Forelimb muscle (tissue), 1 donor: ENCODE measurements at regions not wholly inside any gene's neighbourhood (a gene's known extent, or its start where the extent isn't known, plus 50 kb on each side); places are given as distances from the start of the nearest gene placed in this dataset.
"Not testable (repeated sequence)": the region's sequence is repeated elsewhere in the genome, so short reads cannot be mapped to it uniquely, and the experiment has no call there.

Experiments used
- DNase-seq: peaks from one replicate; pipeline ENCODE4 v3.0.0-alpha.2; 2013; ENCODE audit warnings: low read depth

- DNase-seq = no peak
Observed at GRCh38 chr4:149045731-149046130, 603.5 kb upstream of the NR3C2 start.

DNA sequence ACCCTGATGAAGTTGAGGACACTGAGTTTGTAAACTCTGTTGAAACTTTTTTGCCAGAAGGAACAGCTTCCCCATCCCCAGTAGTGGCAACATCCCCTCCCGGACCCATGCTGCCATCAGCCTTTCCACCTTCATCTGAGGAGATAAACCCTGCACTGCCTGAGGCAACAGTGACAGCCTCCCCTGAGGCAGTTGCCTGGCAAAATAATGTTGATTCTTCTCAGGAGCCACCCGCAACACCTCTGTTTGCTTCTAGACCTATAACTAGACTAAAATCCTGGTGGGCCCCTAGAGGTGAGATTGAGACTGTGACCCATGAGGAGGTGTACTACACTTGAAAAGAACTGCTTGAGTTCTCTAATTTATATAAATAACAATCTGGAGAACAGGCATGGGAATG lies 597.6 kb upstream of the NR3C2 start:
- DNase-seq = not testable (repeated sequence)

- DNase-seq = no peak
Observed at GRCh38 chr4:149031399-149031798, 589.2 kb upstream of the NR3C2 start.

- no peak for DNase-seq
Observed at GRCh38 chr4:149029056-149029651, 586.9 kb upstream of the NR3C2 start.

DNA sequence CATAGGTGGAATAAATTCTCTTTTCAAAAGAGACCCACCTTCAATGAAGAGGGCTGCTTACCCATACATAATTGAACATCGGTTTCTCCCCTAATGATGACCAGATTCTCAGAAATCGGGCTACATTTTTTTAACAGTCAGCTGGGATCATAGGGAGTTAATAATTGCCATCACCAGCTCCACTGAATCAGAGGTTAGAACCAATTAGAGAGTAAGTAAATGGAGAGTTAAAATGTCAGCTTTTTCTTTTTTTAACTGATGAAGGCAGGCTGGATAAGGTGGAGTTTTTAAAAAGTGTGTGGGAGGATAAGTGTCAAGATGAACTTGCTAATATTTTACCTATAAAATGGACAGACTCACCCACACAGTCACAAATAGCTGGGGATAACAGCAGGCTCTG lies 584.5 kb upstream of the NR3C2 start:
- no peak for DNase-seq

GRCh38 chr4:149017002-149017734 lies 575.0 kb upstream of the NR3C2 start:
- DNase-seq = no peak

DNA sequence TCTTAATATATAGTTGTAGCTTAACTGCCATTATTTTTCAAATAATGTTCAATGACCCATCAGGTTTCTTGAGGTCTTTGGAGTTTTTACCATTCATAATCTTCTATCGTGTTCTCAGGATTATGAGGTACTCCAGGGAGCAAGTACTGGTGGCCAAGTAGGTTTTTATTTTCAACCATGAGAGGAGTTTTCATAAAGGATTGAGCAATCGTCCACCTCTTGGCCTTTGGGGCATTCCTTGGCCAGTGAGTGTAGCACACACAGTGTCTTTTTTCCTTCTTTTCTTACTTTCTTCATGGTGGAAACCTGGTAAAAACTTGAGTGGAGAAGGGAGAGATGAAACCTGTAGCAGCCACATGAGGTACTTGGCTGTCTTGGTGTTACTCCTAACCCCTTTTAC lies 567.0 kb upstream of the NR3C2 start:
- DNase-seq = no peak

DNA sequence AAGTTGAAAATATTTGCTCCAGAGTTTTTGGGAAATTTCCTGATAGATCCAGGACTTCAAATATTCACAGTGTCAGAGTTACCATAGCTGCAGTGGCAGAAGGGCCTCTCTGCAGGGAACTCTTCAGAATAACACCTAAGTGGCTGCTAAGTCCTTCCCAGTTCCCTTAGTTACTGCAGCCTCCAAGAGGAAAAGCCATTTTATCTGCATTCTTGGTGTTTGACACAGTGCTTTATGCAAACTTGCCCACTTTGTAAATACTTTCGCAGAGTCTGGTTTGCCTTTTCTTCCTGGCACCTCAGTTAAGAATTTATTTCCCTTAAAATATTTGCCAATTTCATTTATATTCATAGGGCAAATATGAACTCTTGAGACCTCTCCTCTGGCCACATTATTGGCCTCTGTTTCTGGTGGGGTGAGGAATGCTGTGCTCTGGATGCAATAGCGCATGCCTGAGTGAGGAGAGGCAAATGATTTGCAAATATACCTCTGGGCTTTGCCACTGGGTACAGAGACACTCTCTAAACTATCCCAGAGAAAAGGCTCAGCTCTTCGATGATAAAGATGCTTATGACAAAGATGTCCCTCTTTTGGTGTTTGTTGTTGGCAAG lies 566.3 kb upstream of the NR3C2 start:
- no peak for DNase-seq

GRCh38 chr4:149005191-149005590 lies 563.0 kb upstream of the NR3C2 start:
- no peak for DNase-seq

GRCh38 chr4:148999924-149000323 lies 557.7 kb upstream of the NR3C2 start:
- DNase-seq = no peak

DNA sequence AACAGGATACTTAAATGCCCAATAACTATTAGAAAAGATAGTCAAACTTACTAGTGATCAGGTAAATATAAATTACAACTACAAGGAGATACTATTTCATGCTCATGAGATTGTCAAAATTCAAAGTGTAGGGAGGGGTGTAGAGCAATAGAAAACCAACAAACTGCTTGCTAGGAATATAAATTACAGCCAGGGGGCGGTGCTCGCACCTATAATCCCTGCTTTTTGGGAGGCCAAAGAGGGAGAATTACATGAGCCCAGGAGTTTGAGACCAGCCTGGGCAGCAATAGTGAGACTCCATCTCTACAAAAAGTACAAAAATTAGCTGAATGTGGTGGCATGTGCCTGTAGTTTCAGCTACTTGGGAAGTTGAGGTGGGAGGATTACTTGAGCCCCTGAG lies 556.5 kb upstream of the NR3C2 start:
- no peak for DNase-seq

DNA sequence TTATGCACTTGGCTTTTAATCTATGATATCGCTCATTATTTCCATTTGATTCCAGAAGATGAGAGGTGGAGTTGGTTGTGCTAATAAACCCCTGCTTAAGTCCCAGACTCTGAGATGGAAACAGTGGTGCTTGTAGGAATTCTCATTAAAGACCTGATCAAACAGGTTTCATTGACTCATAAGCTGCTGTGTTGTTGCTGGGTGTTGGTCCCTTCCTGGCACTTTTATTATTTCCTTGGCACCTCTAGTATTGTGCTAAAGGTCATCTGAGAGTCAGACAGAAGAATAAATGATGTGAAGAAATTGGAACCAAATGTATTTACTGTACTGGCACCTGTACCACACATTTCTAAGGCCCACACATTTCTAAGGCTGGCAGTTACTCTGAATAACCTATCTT lies 544.7 kb upstream of the NR3C2 start:
- DNase-seq = no peak

DNA sequence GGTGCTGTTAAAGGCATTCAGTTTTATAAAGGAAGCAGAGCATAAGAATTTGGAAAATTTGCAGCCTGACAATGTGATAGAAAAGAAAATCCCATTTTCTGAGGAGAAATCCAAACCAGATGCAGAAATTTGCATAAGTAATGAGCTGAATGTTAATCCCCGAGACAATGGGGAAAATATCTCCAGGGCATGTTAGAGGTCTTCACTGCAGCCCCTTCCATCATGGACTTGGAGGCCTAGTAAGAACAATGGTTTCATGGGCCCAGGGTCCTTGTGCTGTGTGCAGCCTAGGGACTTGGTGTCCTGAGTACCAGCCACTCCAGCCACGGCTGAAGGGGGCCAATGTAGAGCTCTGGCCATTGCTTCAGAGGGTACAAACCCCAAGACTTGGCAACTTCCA lies 542.7 kb upstream of the NR3C2 start:
- no peak for DNase-seq

- DNase-seq = no peak
Observed at GRCh38 chr4:148982200-148982599, 540.0 kb upstream of the NR3C2 start.

DNA sequence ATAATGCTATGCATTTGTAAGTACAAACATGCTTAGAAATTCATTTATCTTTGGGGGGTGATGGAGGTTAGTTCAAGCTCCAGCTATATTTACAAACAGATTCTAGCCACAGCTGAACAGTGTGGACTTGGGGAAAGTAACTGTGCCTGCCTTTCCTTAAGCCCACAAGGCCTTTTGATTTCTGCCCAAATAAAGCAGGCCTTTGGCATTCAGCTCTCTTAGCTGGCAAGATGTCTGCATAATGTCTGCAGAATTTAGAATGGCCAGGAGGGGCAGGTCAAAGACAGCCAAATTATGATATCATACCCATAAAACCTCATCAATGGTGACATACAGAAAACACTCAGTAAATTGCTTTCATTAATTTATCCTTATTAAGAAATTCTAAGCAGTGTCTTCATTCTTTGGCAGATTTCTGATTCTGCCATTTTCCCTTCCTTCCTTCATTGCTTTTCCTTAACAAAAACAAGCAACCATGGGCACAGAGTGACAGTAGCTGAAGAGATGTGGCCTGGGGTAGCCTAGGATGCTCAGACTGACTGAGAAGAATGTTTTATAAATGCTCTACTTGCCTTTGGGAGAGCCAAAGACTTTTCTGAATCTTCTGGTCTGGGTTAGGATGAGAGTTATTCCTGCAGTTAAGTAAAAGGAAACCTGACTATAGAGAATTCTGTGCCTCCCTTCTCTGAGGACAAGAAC lies 538.7 kb upstream of the NR3C2 start:
- DNase-seq = no peak

DNA sequence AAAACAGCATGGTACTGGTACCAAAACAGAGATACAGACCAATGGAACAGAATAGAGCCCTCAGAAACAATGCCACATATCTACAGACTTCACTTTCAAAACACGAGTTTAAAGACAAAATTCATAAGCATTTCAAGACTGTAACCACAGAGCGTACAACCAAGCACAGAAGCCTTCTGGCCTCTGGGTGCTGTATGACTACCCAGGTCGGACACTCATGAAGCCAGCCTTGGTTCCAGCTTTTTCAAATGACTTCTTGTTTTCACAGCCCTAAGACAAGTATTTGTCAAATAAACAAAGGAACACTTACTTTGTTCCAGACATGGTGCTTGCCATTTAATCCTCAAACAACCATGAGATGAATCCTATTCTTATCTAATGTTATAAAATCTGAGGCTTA lies 536.1 kb upstream of the NR3C2 start:
- no peak for DNase-seq

GRCh38 chr4:148975464-148975863 lies 533.2 kb upstream of the NR3C2 start:
- no peak for DNase-seq

DNA sequence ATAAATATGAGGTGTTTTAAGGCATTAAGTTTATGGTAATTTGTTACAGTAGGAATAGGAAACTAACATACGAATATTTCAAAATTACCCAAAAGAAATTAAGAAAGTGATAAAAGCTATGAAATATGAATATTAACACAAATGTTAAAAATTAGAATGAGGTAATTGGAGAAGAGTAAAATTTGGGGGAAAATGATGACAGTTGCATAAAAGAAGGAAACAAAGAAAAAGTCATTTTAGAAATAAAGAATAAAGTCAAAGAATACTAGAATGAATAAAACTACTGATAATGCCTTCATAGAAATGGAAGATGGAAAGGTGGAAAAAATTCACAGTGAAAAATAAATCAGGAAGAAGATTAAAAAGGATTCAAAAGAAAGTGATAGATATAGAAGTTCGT lies 522.9 kb upstream of the NR3C2 start:
- DNase-seq = no peak

DNA sequence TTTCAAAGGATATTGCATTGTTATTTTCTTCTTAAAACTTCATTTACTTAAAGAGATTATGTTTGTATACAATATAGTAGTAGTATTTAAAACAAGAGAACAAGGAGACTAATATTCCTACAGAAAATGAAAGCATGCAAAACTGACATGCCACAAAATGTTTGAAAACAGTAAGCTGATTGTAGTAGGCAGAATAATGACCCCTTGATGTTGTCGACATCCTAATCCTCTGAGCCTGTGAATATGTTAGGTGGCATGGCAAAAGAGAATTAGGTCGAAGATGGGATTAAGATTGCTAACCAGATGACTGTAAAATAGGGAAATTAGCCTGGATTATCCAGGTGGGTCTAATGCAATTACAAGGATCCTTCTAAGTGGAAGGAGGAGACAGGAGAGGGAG lies 522.2 kb upstream of the NR3C2 start:
- DNase-seq = no peak

DNA sequence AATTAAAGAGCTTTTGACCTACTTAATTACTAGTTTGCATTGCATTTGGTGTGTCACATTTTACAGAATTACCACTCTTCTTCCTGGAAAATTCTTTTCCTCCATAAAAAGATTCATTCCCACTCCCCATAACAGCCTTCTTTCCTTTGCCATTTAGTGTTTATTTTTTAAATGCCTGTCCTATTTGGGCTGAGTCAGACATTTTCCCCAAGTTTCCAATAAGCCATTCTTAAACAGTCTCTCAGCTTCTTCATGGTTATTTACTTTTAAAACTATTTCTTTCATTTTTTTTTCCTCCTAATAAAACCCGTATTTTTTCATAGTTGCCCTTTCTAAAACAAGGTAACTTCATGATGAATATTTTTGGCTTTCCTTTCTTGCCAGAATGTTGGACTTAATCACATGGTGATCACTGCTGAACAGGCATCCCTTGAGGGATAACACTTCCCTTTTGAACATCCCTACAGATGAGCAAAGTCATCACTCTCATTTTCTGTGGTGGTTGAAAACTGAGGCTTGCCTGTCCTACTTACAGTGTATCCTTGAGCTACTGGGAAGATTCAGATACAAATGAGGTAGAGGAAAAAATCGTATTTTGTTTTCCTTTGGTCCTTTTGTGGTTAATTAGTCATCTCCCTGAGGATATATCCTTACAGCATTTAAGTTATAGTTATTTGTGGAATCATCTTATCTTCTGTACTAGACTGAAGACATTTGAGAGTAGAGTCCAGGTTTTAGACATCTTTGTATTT lies 520.5 kb upstream of the NR3C2 start:
- DNase-seq = no peak

- DNase-seq = no peak
Observed at GRCh38 chr4:148961526-148961925, 519.3 kb upstream of the NR3C2 start.

- DNase-seq = no peak
Observed at GRCh38 chr4:148958317-148958716, 516.1 kb upstream of the NR3C2 start.
